ENCODE measurements at regions not wholly inside any gene's neighbourhood (a gene's known extent, or its start where the extent isn't known, plus 50 kb on each side); places are given as distances from the start of the nearest gene placed in this dataset.

DNA sequence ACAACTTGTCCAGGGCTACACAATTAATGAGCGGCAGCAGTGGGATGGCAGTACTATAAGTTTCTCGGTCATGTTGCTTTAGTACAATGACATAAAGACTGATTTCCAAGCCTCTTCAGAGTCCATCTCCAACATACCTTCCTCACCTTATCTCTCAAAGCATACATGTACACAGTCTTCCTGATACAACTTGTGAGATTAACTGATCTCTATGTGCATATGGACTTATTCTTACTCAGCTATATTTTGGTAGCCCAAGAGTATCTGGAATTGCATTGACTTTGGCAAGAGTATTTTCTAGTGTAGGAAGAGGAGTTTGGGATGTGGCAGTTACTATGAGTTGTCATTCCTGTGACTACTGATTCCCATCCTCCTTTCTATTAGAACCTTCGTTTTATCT, 575.0 kb downstream of the EDEM1 start:
- TF ChIP-seq CTCF (IDR thresholded peaks at IDR 0.05; ENCODE audit: insufficient read depth, low read length, poor library complexity, severe bottlenecking), result no peak
- TF ChIP-seq EZH2phosphoT487 (conservative IDR thresholded peaks at IDR 0.05; ENCODE audit: low read length), result no peak
